ENCODE measurements at regions not wholly inside any gene's neighbourhood (a gene's known extent, or its start where the extent isn't known, plus 50 kb on each side); places are given as distances from the start of the nearest gene placed in this dataset.

GRCh38 chr1:5729636-5730145, 262.5 kb downstream of the NPHP4 start:
- DNase-seq (ENCODE audit: low spot score) (no peak), ATAC-seq (no peak)
- H3K36me3 ChIP-seq (ENCODE audit: insufficient read depth), result no peaks in the 10 kb centered on the region; the same call in 1 of the 2 replicates
- peaks cover 5% of the 10 kb centered on the region for H3K27me3 Mint-ChIP-seq (ENCODE audit: insufficient read depth, low read depth, poor library complexity)
- no peaks in the 10 kb centered on the region for H3F3A ChIP-seq (replicated peaks; ENCODE audit: low read depth)
- H3K79me2 ChIP-seq (replicated peaks; ENCODE audit: insufficient read depth), result no peaks in the 10 kb centered on the region
- H3K4me1 Mint-ChIP-seq, result peaks cover 8% of the 10 kb centered on the region
- no peak overlapping the region for H3K4me3 ChIP-seq
- no peaks in the 10 kb centered on the region for H4K20me1 ChIP-seq (replicated peaks; ENCODE audit: insufficient read depth)
- H3K4me2 ChIP-seq, result no peak overlapping the region
- H3K9me2 ChIP-seq (ENCODE audit: insufficient read depth), result no peaks in the 10 kb centered on the region
- H3K36me3 Mint-ChIP-seq (ENCODE audit: low read depth), result no peaks in the 10 kb centered on the region
- no peaks in the 10 kb centered on the region for H3K27me3 ChIP-seq (ENCODE audit: insufficient read depth)
- H3K27ac ChIP-seq (ENCODE audit: low read depth), result no peak overlapping the region
- H3K27ac Mint-ChIP-seq, result no peak overlapping the region; the same call in 1 of the 2 replicates
- H3K4me3 Mint-ChIP-seq, result no peak overlapping the region
- TF ChIP-seq EZH2phosphoT487 (IDR thresholded peaks at IDR 0.05; ENCODE audit: unreplicated experiment) (no peak), ZNF331 (CRISPR knock-in tag; IDR thresholded peaks at IDR 0.05; ENCODE audit: low read depth) (no peak), EZH2 (IDR thresholded peaks at IDR 0.05; ENCODE audit: low read depth, unreplicated experiment) (no peak), ZNF114 (CRISPR knock-in tag; IDR thresholded peaks at IDR 0.05) (no peak), CREB1 (CRISPR knock-in tag; IDR thresholded peaks at IDR 0.05; ENCODE audit: low read depth) (no peak), STAT1 (IDR thresholded peaks at IDR 0.05; ENCODE audit: unreplicated experiment) (no peak), JUNB (IDR thresholded peaks at IDR 0.05; ENCODE audit: unreplicated experiment) (no peak), NANOG (IDR thresholded peaks at IDR 0.05; ENCODE audit: borderline replicate concordance) (no peak), POLR2AphosphoS5 (IDR thresholded peaks at IDR 0.05; ENCODE audit: low read depth) (no peak)
- TF ChIP-seq, protein P1, sequence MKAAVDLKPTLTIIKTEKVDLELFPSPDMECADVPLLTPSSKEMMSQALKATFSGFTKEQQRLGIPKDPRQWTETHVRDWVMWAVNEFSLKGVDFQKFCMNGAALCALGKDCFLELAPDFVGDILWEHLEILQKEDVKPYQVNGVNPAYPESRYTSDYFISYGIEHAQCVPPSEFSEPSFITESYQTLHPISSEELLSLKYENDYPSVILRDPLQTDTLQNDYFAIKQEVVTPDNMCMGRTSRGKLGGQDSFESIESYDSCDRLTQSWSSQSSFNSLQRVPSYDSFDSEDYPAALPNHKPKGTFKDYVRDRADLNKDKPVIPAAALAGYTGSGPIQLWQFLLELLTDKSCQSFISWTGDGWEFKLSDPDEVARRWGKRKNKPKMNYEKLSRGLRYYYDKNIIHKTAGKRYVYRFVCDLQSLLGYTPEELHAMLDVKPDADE (IDR thresholded peaks at IDR 0.05), result no peak
- TF ChIP-seq, protein P2, sequence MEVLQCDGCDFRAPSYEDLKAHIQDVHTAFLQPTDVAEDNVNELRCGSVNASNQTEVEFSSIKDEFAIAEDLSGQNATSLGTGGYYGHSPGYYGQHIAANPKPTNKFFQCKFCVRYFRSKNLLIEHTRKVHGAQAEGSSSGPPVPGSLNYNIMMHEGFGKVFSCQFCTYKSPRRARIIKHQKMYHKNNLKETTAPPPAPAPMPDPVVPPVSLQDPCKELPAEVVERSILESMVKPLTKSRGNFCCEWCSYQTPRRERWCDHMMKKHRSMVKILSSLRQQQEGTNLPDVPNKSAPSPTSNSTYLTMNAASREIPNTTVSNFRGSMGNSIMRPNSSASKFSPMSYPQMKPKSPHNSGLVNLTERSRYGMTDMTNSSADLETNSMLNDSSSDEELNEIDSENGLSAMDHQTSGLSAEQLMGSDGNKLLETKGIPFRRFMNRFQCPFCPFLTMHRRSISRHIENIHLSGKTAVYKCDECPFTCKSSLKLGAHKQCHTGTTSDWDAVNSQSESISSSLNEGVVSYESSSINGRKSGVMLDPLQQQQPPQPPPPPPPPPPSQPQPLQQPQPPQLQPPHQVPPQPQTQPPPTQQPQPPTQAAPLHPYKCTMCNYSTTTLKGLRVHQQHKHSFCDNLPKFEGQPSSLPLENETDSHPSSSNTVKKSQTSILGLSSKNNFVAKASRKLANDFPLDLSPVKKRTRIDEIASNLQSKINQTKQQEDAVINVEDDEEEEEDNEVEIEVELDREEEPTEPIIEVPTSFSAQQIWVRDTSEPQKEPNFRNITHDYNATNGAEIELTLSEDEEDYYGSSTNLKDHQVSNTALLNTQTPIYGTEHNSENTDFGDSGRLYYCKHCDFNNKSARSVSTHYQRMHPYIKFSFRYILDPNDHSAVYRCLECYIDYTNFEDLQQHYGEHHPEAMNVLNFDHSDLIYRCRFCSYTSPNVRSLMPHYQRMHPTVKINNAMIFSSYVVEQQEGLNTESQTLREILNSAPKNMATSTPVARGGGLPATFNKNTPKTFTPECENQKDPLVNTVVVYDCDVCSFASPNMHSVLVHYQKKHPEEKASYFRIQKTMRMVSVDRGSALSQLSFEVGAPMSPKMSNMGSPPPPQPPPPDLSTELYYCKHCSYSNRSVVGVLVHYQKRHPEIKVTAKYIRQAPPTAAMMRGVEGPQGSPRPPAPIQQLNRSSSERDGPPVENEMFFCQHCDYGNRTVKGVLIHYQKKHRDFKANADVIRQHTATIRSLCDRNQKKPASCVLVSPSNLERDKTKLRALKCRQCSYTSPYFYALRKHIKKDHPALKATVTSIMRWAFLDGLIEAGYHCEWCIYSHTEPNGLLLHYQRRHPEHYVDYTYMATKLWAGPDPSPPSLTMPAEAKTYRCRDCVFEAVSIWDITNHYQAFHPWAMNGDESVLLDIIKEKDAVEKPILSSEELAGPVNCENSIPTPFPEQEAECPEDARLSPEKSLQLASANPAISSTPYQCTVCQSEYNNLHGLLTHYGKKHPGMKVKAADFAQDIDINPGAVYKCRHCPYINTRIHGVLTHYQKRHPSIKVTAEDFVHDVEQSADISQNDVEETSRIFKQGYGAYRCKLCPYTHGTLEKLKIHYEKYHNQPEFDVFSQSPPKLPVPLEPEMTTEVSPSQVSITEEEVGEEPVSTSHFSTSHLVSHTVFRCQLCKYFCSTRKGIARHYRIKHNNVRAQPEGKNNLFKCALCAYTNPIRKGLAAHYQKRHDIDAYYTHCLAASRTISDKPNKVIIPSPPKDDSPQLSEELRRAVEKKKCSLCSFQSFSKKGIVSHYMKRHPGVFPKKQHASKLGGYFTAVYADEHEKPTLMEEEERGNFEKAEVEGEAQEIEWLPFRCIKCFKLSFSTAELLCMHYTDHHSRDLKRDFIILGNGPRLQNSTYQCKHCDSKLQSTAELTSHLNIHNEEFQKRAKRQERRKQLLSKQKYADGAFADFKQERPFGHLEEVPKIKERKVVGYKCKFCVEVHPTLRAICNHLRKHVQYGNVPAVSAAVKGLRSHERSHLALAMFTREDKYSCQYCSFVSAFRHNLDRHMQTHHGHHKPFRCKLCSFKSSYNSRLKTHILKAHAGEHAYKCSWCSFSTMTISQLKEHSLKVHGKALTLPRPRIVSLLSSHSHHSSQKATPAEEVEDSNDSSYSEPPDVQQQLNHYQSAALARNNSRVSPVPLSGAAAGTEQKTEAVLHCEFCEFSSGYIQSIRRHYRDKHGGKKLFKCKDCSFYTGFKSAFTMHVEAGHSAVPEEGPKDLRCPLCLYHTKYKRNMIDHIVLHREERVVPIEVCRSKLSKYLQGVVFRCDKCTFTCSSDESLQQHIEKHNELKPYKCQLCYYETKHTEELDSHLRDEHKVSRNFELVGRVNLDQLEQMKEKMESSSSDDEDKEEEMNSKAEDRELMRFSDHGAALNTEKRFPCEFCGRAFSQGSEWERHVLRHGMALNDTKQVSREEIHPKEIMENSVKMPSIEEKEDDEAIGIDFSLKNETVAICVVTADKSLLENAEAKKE (CRISPR knock-in tag; IDR thresholded peaks at IDR 0.05), result no peak
- TF ChIP-seq, protein P3, sequence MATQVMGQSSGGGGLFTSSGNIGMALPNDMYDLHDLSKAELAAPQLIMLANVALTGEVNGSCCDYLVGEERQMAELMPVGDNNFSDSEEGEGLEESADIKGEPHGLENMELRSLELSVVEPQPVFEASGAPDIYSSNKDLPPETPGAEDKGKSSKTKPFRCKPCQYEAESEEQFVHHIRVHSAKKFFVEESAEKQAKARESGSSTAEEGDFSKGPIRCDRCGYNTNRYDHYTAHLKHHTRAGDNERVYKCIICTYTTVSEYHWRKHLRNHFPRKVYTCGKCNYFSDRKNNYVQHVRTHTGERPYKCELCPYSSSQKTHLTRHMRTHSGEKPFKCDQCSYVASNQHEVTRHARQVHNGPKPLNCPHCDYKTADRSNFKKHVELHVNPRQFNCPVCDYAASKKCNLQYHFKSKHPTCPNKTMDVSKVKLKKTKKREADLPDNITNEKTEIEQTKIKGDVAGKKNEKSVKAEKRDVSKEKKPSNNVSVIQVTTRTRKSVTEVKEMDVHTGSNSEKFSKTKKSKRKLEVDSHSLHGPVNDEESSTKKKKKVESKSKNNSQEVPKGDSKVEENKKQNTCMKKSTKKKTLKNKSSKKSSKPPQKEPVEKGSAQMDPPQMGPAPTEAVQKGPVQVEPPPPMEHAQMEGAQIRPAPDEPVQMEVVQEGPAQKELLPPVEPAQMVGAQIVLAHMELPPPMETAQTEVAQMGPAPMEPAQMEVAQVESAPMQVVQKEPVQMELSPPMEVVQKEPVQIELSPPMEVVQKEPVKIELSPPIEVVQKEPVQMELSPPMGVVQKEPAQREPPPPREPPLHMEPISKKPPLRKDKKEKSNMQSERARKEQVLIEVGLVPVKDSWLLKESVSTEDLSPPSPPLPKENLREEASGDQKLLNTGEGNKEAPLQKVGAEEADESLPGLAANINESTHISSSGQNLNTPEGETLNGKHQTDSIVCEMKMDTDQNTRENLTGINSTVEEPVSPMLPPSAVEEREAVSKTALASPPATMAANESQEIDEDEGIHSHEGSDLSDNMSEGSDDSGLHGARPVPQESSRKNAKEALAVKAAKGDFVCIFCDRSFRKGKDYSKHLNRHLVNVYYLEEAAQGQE (IDR thresholded peaks at IDR 0.05; ENCODE audit: unreplicated experiment), result no peak
- TF ChIP-seq, protein P4, sequence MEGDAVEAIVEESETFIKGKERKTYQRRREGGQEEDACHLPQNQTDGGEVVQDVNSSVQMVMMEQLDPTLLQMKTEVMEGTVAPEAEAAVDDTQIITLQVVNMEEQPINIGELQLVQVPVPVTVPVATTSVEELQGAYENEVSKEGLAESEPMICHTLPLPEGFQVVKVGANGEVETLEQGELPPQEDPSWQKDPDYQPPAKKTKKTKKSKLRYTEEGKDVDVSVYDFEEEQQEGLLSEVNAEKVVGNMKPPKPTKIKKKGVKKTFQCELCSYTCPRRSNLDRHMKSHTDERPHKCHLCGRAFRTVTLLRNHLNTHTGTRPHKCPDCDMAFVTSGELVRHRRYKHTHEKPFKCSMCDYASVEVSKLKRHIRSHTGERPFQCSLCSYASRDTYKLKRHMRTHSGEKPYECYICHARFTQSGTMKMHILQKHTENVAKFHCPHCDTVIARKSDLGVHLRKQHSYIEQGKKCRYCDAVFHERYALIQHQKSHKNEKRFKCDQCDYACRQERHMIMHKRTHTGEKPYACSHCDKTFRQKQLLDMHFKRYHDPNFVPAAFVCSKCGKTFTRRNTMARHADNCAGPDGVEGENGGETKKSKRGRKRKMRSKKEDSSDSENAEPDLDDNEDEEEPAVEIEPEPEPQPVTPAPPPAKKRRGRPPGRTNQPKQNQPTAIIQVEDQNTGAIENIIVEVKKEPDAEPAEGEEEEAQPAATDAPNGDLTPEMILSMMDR (conservative IDR thresholded peaks at IDR 0.05; ENCODE audit: low read depth in 2 of 2), result no peak
- H3K4me1 ChIP-seq (ENCODE audit: insufficient read depth), result no peaks in the 10 kb centered on the region
- H3K9me3 Mint-ChIP-seq, result no peaks in the 10 kb centered on the region; the same call in 2 of the 3 replicates
- H2AFZ ChIP-seq, result no peak overlapping the region
